WTC11 (cell line): ENCODE measurements at regions not wholly inside any gene's neighbourhood (a gene's known extent, or its start where the extent isn't known, plus 50 kb on each side); places are given as distances from the start of the nearest gene placed in this dataset.
A peak's percentile ranks its signal among the peaks of the same experiment; 100 is the strongest.

Experiments
- ATAC-seq: fragments of 200-7000 bp; cut with Tn5 transposase; 2 replicates; pipeline ENCODE4 v1.10.0; 2021; ENCODE audit warnings: mild to moderate bottlenecking, moderate library complexity
- CTCF ChIA-PET: fragments of 300-600 bp; sonication (Branson Sonifier 250); formaldehyde crosslinking; loops from one replicate; lab custom pipeline; 2021; ENCODE audit warnings: antibody characterized with exemption; lab: Charles Lee
- POLR2A ChIA-PET: fragments of 350-600 bp; sonication (Branson Sonifier 250); formaldehyde crosslinking; loops from one replicate; lab custom pipeline; 2021; ENCODE audit warnings: antibody characterized with exemption; lab: Charles Lee
- DNase-seq: peaks from one replicate; pipeline ENCODE4 v3.0.0; 2021; ENCODE audit warnings: low spot score
- H3K27ac Mint-ChIP-seq: 2 replicates; pipeline ENCODE4 v1.8.0; 2021; ENCODE audit warnings: mixed read lengths
- H3K27me3 Mint-ChIP-seq: 2 replicates; pipeline ENCODE4 v1.8.0; 2021; ENCODE audit warnings: low read depth, mild to moderate bottlenecking, moderate library complexity, mixed read lengths
- H3K36me3 Mint-ChIP-seq: 2 replicates; pipeline ENCODE4 v1.8.0; 2021; ENCODE audit warnings: mixed read lengths
- H3K4me1 Mint-ChIP-seq: 2 replicates; pipeline ENCODE4 v1.8.0; 2022; ENCODE audit warnings: mixed read lengths
- H3K4me3 Mint-ChIP-seq: 2 replicates; pipeline ENCODE4 v1.8.0; 2021; ENCODE audit warnings: mild to moderate bottlenecking, moderate library complexity, mixed read lengths
- H3K9me3 Mint-ChIP-seq: 2 replicates; pipeline ENCODE4 v1.8.0; 2021; ENCODE audit warnings: mixed read lengths
- ARID4B ChIP-seq: sonication (generic); formaldehyde crosslinking; IDR thresholded peaks from 2 replicates; pipeline ENCODE4 v1.8.0; 2023; ENCODE audit warnings: missing genetic modification reagents, mild to moderate bottlenecking, borderline replicate concordance
- CBFB ChIP-seq: sonication (generic); formaldehyde crosslinking; IDR thresholded peaks from 2 replicates; pipeline ENCODE4 v1.8.1; 2022; ENCODE audit warnings: mild to moderate bottlenecking, low read depth, missing genetic modification reagents
- CREM ChIP-seq: sonication (generic); formaldehyde crosslinking; IDR thresholded peaks from 2 replicates; pipeline ENCODE4 v1.8.1; 2022; ENCODE audit warnings: mild to moderate bottlenecking, missing genetic modification reagents, moderate library complexity
- CTCF ChIP-seq: fragments of 200-600 bp; IDR thresholded peaks from 2 replicates; pipeline ENCODE4 v1.8.0; 2022; ENCODE audit warnings: antibody characterized with exemption
- ESRRA ChIP-seq: sonication (generic); formaldehyde crosslinking; IDR thresholded peaks from 2 replicates; pipeline ENCODE4 v1.8.1; 2022; ENCODE audit warnings: mild to moderate bottlenecking, missing genetic modification reagents, borderline replicate concordance
- ETV6 ChIP-seq: sonication (generic); formaldehyde crosslinking; IDR thresholded peaks from 2 replicates; pipeline ENCODE4 v1.8.1; 2022; ENCODE audit warnings: mild to moderate bottlenecking, missing genetic modification reagents
- FOXK1 ChIP-seq: sonication (generic); formaldehyde crosslinking; IDR thresholded peaks from 2 replicates; pipeline ENCODE4 v1.8.0; 2022; ENCODE audit warnings: mild to moderate bottlenecking, moderate library complexity, missing genetic modification reagents
- FOXP1 ChIP-seq: sonication (generic); formaldehyde crosslinking; IDR thresholded peaks from 2 replicates; pipeline ENCODE4 v1.8.0; 2022; ENCODE audit warnings: missing genetic modification reagents, mild to moderate bottlenecking, moderate library complexity, borderline replicate concordance
- GRHL2 ChIP-seq: fragments of 250-450 bp; sonication (Bioruptor Pico); IDR thresholded peaks from 2 replicates; pipeline ENCODE4 v1.8.0; 2022; ENCODE audit warnings: mild to moderate bottlenecking, moderate library complexity; ENCODE audit not compliant: insufficient replicate concordance, severe bottlenecking
- NFYB ChIP-seq: sonication (generic); formaldehyde crosslinking; conservative IDR thresholded peaks from 2 replicates; pipeline ENCODE4 v1.8.0; 2022; ENCODE audit warnings: low read depth, missing genetic modification reagents
- NR2C2 ChIP-seq: sonication (generic); formaldehyde crosslinking; IDR thresholded peaks from 2 replicates; pipeline ENCODE4 v1.8.0; 2022; ENCODE audit warnings: mild to moderate bottlenecking, missing genetic modification reagents
- NR3C1 ChIP-seq: sonication (generic); formaldehyde crosslinking; conservative IDR thresholded peaks from 2 replicates; pipeline ENCODE4 v1.8.1; 2023; ENCODE audit warnings: low read depth, mild to moderate bottlenecking, missing genetic modification reagents
- SMAD4 ChIP-seq: sonication (generic); formaldehyde crosslinking; IDR thresholded peaks from 2 replicates; pipeline ENCODE4 v1.8.0; 2022; ENCODE audit warnings: mild to moderate bottlenecking, missing genetic modification reagents
- SP1 ChIP-seq: sonication (generic); formaldehyde crosslinking; conservative IDR thresholded peaks from 2 replicates; pipeline ENCODE4 v1.8.1; 2022; ENCODE audit warnings: missing genetic modification reagents
- TP53 ChIP-seq: sonication (generic); formaldehyde crosslinking; IDR thresholded peaks from 2 replicates; pipeline ENCODE4 v1.8.1; 2023; ENCODE audit warnings: mild to moderate bottlenecking, missing genetic modification reagents
- ZNF416 ChIP-seq: fragments of 250-450 bp; sonication (Bioruptor Pico); IDR thresholded peaks from 2 replicates; pipeline ENCODE4 v1.9.0; 2021; ENCODE audit warnings: mild to moderate bottlenecking, inconsistent platforms
- ZNF671 ChIP-seq: fragments of 250-450 bp; sonication (Bioruptor Pico); IDR thresholded peaks from 2 replicates; pipeline ENCODE4 v1.8.0; 2021; ENCODE audit warnings: mild to moderate bottlenecking
- TF ChIP-seq, protein P1 (sequence below): fragments of 250-450 bp; sonication (Bioruptor Pico); IDR thresholded peaks from 2 replicates; pipeline ENCODE4 v1.9.0; 2021; ENCODE audit warnings: mild to moderate bottlenecking, borderline replicate concordance
- TF ChIP-seq, protein P2 (sequence below): sonication (generic); formaldehyde crosslinking; IDR thresholded peaks from 2 replicates; pipeline ENCODE4 v1.8.1; 2023; ENCODE audit warnings: mild to moderate bottlenecking, missing genetic modification reagents

DNA sequence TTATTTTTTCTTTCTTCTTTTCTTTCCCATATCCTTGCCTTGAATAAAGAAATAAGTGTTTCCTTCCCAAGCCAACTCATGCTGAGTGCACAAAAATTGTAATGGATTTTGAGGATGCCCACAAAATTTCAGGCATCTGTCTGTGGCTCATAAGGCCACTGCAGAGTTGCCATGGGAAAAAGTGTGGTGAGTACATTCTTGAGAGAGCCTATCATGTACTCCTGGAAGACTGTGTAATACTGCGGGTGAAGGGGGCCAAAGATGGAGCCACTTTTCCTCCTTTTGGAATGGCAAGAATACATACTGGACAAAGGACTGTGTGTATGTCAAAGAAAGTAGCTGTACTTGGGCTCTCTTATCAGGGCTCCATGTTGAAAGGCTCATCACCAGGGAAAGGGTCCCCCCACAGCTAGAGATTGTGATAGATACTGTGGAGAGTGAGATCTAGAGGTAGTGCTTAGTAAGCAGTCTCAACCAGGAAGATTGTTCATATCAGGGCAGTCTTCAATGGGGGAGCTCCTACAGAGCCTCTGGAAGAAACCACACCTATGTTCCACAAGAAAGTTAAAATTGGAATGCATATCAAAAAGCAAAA is 341.6 kb upstream of the KCND2 start:
- H3K27ac Mint-ChIP-seq = no peak overlapping the region
- CTCF ChIA-PET = no interaction called here
- DNase-seq = no peak
- TF ChIP-seq, protein P1, sequence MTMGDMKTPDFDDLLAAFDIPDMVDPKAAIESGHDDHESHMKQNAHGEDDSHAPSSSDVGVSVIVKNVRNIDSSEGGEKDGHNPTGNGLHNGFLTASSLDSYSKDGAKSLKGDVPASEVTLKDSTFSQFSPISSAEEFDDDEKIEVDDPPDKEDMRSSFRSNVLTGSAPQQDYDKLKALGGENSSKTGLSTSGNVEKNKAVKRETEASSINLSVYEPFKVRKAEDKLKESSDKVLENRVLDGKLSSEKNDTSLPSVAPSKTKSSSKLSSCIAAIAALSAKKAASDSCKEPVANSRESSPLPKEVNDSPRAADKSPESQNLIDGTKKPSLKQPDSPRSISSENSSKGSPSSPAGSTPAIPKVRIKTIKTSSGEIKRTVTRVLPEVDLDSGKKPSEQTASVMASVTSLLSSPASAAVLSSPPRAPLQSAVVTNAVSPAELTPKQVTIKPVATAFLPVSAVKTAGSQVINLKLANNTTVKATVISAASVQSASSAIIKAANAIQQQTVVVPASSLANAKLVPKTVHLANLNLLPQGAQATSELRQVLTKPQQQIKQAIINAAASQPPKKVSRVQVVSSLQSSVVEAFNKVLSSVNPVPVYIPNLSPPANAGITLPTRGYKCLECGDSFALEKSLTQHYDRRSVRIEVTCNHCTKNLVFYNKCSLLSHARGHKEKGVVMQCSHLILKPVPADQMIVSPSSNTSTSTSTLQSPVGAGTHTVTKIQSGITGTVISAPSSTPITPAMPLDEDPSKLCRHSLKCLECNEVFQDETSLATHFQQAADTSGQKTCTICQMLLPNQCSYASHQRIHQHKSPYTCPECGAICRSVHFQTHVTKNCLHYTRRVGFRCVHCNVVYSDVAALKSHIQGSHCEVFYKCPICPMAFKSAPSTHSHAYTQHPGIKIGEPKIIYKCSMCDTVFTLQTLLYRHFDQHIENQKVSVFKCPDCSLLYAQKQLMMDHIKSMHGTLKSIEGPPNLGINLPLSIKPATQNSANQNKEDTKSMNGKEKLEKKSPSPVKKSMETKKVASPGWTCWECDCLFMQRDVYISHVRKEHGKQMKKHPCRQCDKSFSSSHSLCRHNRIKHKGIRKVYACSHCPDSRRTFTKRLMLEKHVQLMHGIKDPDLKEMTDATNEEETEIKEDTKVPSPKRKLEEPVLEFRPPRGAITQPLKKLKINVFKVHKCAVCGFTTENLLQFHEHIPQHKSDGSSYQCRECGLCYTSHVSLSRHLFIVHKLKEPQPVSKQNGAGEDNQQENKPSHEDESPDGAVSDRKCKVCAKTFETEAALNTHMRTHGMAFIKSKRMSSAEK = no peak
- no peak for TF ChIP-seq NR3C1 (CRISPR knock-in tag)
- H3K36me3 Mint-ChIP-seq = peaks cover 2% of the 10 kb centered on the region; the same call in 1 of the 2 replicates
- ATAC-seq = no peak
- H3K4me3 Mint-ChIP-seq = no peak overlapping the region
- H3K4me1 Mint-ChIP-seq = no peaks in the 10 kb centered on the region
- POLR2A ChIA-PET = no interaction called here
- H3K27me3 Mint-ChIP-seq = no peaks in the 10 kb centered on the region
- H3K9me3 Mint-ChIP-seq = peaks cover 27% of the 10 kb centered on the region

DNA sequence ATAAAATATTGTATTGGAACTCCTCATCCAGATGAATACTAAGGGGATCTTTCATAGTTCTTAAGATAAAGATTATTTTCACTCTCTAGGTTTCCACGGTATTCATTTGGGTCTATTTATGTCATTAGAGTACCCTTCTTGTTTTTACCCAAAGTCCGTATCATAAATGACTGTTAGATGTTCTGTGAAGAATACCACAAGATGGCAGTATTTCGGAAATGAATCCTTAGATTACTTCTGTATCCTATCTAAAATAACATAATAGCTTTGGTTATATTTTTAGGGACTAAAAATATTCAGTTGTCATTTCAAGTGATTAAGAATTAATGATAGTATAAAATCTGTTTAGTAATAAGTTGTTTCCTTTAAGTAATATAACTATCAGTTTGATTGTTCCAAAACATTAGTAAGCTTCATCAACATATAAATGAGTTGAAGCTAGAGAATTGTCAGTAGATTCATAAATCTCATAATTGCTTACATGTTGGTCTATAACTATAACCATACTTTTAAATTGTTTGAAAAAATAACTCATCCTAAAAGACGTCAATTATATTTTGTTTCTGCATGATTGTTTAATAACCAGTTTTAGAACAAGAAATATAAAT is 337.5 kb upstream of the KCND2 start:
- CTCF ChIA-PET = interaction anchor here (0.7 to 3.2 kb wide), 4 partner anchors 52 to 789 kb away, joined by 3 to 13 read pairs (median 6); partner anchors contain the start of gene KCND2
- no peaks in the 10 kb centered on the region; the same call in 1 of the 2 replicates for H3K36me3 Mint-ChIP-seq
- H3K9me3 Mint-ChIP-seq = no peaks in the 10 kb centered on the region
- H3K4me3 Mint-ChIP-seq = no peak overlapping the region
- peak; percentile 47 for ATAC-seq
- no peaks in the 10 kb centered on the region for H3K4me1 Mint-ChIP-seq
- no peak overlapping the region for H3K27ac Mint-ChIP-seq
- H3K27me3 Mint-ChIP-seq = no peaks in the 10 kb centered on the region; the same call in 1 of the 2 replicates
- no peak for TF ChIP-seq FOXP1 (CRISPR knock-in tag)
- TF ChIP-seq CTCF = peak; percentile 15; the same call in 1 of the 2 replicates
- DNase-seq = no peak
- POLR2A ChIA-PET = no interaction called here

- Mint-ChIP-seq H3K4me1 (no peaks in the 10 kb centered on the region), H3K27me3 (no peaks in the 10 kb centered on the region; the same call in 1 of the 2 replicates), H3K9me3 (no peaks in the 10 kb centered on the region), H3K36me3 (no peaks in the 10 kb centered on the region), H3K4me3 (no peak overlapping the region), H3K27ac (no peak overlapping the region)
- no peak for DNase-seq
- ChIA-PET CTCF (interaction anchor here (3.2 kb wide), 1 partner anchor 336 kb away, joined by 13 read pairs; the partner anchor contains the start of gene KCND2), POLR2A (no interaction called here)
- ATAC-seq = no peak
- TF ChIP-seq NR2C2 (CRISPR knock-in tag) (no peak), ESRRA (no peak), FOXK1 (no peak), TP53 (CRISPR knock-in tag) (no peak), ZNF671 (CRISPR knock-in tag) (no peak), CBFB (CRISPR knock-in tag) (no peak), ZNF416 (CRISPR knock-in tag) (no peak), ETV6 (no peak), NFYB (CRISPR knock-in tag) (no peak), CREM (CRISPR knock-in tag) (no peak), SP1 (CRISPR knock-in tag) (no peak), SMAD4 (no peak), ARID4B (CRISPR knock-in tag) (no peak), GRHL2 (CRISPR knock-in tag) (no peak)
- TF ChIP-seq, protein P2, sequence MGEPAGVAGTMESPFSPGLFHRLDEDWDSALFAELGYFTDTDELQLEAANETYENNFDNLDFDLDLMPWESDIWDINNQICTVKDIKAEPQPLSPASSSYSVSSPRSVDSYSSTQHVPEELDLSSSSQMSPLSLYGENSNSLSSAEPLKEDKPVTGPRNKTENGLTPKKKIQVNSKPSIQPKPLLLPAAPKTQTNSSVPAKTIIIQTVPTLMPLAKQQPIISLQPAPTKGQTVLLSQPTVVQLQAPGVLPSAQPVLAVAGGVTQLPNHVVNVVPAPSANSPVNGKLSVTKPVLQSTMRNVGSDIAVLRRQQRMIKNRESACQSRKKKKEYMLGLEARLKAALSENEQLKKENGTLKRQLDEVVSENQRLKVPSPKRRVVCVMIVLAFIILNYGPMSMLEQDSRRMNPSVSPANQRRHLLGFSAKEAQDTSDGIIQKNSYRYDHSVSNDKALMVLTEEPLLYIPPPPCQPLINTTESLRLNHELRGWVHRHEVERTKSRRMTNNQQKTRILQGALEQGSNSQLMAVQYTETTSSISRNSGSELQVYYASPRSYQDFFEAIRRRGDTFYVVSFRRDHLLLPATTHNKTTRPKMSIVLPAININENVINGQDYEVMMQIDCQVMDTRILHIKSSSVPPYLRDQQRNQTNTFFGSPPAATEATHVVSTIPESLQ (CRISPR knock-in tag) = no peak
These were observed 336.1 kb upstream of the KCND2 start for GRCh38 chr7:119936836-119937235.
